GM23248 (cell line): ENCODE measurements at regions not wholly inside any gene's neighbourhood (a gene's known extent, or its start where the extent isn't known, plus 50 kb on each side); places are given as distances from the start of the nearest gene placed in this dataset.

Experiments used
- EZH2 ChIP-seq: fragments of 200-600 bp; sonication (generic); IDR thresholded peaks from 2 replicates; pipeline ENCODE4 v1.6.1; 2018; ENCODE audit warnings: antibody characterized with exemption, mild to moderate bottlenecking; ENCODE audit not compliant: insufficient read depth, poor library complexity, severe bottlenecking
- EZH2phosphoT487 ChIP-seq: fragments of 200-600 bp; sonication (generic); IDR thresholded peaks from 2 replicates; pipeline ENCODE4 v1.6.1; 2018; ENCODE audit warnings: antibody characterized with exemption, moderate library complexity, mild to moderate bottlenecking, low read depth; ENCODE audit not compliant: insufficient read depth

DNA sequence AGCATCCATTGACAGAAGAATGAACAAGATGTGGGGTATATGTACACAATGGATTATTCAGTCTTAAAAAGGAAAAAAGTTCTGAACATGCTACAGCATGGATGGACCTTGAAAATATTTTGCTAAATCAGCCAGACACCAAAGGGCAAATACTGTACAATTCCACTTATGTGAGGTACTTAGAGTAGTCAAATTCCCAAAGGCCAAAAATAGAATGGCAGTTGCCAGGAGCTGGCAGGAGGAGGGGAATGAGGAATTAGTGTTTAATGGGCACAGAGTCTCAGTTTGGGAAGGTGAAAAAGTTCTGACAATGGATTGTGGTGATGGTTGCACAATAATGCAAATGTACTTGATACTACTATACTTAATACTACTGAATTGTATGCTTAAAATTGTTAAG, 193.2 kb downstream of the MBD2 start:
- TF ChIP-seq EZH2 (no peak), EZH2phosphoT487 (no peak)
